B cell (primary cell): ENCODE measurements at regions not wholly inside any gene's neighbourhood (a gene's known extent, or its start where the extent isn't known, plus 50 kb on each side); places are given as distances from the start of the nearest gene placed in this dataset.

Experiments used
- ATAC-seq: fragments of 200-7000 bp; cut with Tn5 transposase; one replicate; pipeline ENCODE4 v1.10.0; 2021; ENCODE audit warnings: low read depth, mild to moderate bottlenecking, moderate number of reproducible peaks, moderate library complexity
- CTCF ChIA-PET: fragments of 350-600 bp; sonication (Branson Sonifier 250); formaldehyde crosslinking; loops from one replicate; lab custom pipeline; 2021; ENCODE audit warnings: antibody characterized with exemption, inconsistent platforms; lab: Charles Lee
- POLR2A ChIA-PET: fragments of 350-600 bp; sonication (Branson Sonifier 250); formaldehyde crosslinking; loops from one replicate; lab custom pipeline; 2021; ENCODE audit warnings: antibody characterized with exemption; lab: Charles Lee
- DNase-seq: peaks from one replicate; pipeline ENCODE4 v3.0.0; 2013
- H2AFZ ChIP-seq: 2 replicates; pipeline ENCODE4 v1.6.1; 2012; ENCODE audit warnings: mild to moderate bottlenecking, low read depth, low read length; ENCODE audit not compliant: insufficient read depth, poor library complexity, severe bottlenecking
- H3K27ac ChIP-seq, 2 donors: 1 replicate in 1 of 2; 2 replicates in 1 of 2; pipeline ENCODE4 v1.5.1; 2012 to 2013; ENCODE audit warnings: low read length in 2 of 2, mild to moderate bottlenecking in 2 of 2, moderate library complexity in 1 of 2
- H3K27me3 ChIP-seq, 4 experiments: fragments of 200-600 bp in 1 of 4; sonication (generic) in 1 of 4; replicated peaks in 1 of 4; 1 replicate in 2 of 4; 2 replicates in 2 of 4; pipeline versions ENCODE4 v1.6.1 to v1.7.0; 2013 to 2016; ENCODE audit warnings: low read length in 3 of 4, mild to moderate bottlenecking in 2 of 4, mixed read lengths in 1 of 4, moderate library complexity in 1 of 4; ENCODE audit not compliant: insufficient read depth in 4 of 4, control insufficient read depth in 3 of 4; ENCODE audit errors: control extremely low read depth in 1 of 4
- H3K36me3 ChIP-seq, 2 experiments: replicated peaks in 1 of 2; 1 replicate in 1 of 2; 2 replicates in 1 of 2; pipeline versions ENCODE4 v1.6.1 to v1.7.1; 2013; ENCODE audit warnings: low read length in 1 of 2; ENCODE audit not compliant: insufficient read depth in 2 of 2, control insufficient read depth in 1 of 2; ENCODE audit errors: control extremely low read depth in 1 of 2, extremely low read depth in 1 of 2
- H3K4me1 ChIP-seq, 2 donors: fragments of 200-600 bp in 1 of 2; sonication (generic) in 1 of 2; 1 replicate in 1 of 2; 2 replicates in 1 of 2; pipeline versions ENCODE4 v1.5.1 to v1.6.1; 2013 to 2017; ENCODE audit warnings: low read length in 2 of 2; ENCODE audit not compliant: control insufficient read depth in 2 of 2, insufficient read depth in 2 of 2
- H3K4me2 ChIP-seq: replicated peaks from 2 replicates; pipeline ENCODE3; 2012; ENCODE audit warnings: mild to moderate bottlenecking, low read depth, low read length; ENCODE audit not compliant: poor library complexity, severe bottlenecking
- H3K4me3 ChIP-seq, 5 experiments: fragments of 200-600 bp in 1 of 5; sonication (generic) in 1 of 5; 1 replicate in 3 of 5; 2 replicates in 2 of 5; pipeline versions ENCODE4 v1.5.1 to v1.7.0; 2011 to 2016; ENCODE audit warnings: low read length in 4 of 5, mild to moderate bottlenecking in 4 of 5, low read depth in 2 of 5, control low read depth in 1 of 5, moderate library complexity in 1 of 5; ENCODE audit not compliant: insufficient read depth in 1 of 5; ENCODE audit errors: control extremely low read depth in 1 of 5, extremely low read depth in 1 of 5
- H3K79me2 ChIP-seq: fragments of 200-600 bp; sonication (generic); one replicate; pipeline ENCODE4 v1.6.0; 2016; ENCODE audit warnings: low read length; ENCODE audit not compliant: control insufficient read depth, insufficient read depth
- H3K9ac ChIP-seq: fragments of 200-600 bp; sonication (generic); 2 replicates; pipeline ENCODE4 v1.6.1; 2017; ENCODE audit warnings: mild to moderate bottlenecking, low read length, moderate library complexity
- H3K9me3 ChIP-seq, 3 donors: one replicate each; pipeline versions ENCODE4 v1.6.1 to v1.7.1; 2013; ENCODE audit warnings: low read length in 2 of 3; ENCODE audit not compliant: control insufficient read depth in 2 of 3, insufficient read depth in 1 of 3; ENCODE audit errors: control extremely low read depth in 1 of 3
- H4K20me1 ChIP-seq: 2 replicates; pipeline ENCODE4 v1.6.0; 2012; ENCODE audit warnings: mild to moderate bottlenecking, low read length; ENCODE audit not compliant: insufficient read depth, control insufficient read depth, poor library complexity, severe bottlenecking
- H3K27ac Mint-ChIP-seq: one replicate; pipeline ENCODE4 v1.8.0; 2021; ENCODE audit warnings: mixed read lengths
- H3K27me3 Mint-ChIP-seq: one replicate; pipeline ENCODE4 v1.8.0; 2021; ENCODE audit warnings: mixed read lengths
- H3K4me1 Mint-ChIP-seq: one replicate; pipeline ENCODE4 v1.8.0; 2021; ENCODE audit warnings: mixed read lengths
- H3K4me3 Mint-ChIP-seq: one replicate; pipeline ENCODE4 v1.8.0; 2021; ENCODE audit warnings: mixed read lengths
- H3K9me3 Mint-ChIP-seq: one replicate; pipeline ENCODE4 v1.8.0; 2022; ENCODE audit warnings: mixed read lengths; ENCODE audit not compliant: insufficient read depth
- EZH2 ChIP-seq: IDR thresholded peaks from 2 replicates; pipeline ENCODE4 v1.6.1; 2012; ENCODE audit warnings: borderline replicate concordance, low read depth, mild to moderate bottlenecking, moderate library complexity, low read length; ENCODE audit not compliant: insufficient read depth, poor library complexity, severe bottlenecking
- whole genome bisulfite sequencing: methylation state at CpG from one replicate; pipeline ENCODE4 v1.1.5; 2013; ENCODE audit warnings: missing lambda C conversion rate; ENCODE audit not compliant: insufficient coverage; 5-methylcytosine and 5-hydroxymethylcytosine counted together
- intact Hi-C: fragments of 100-400 bp; cut with micrococcal nuclease; formaldehyde crosslinking; loops from one replicate; pipeline ENCODE4 v1.10.0; 2022
- TF ChIP-seq, protein P1 (sequence below): fragments of 200-600 bp; IDR thresholded peaks from one replicate; pipeline ENCODE4 v1.8.0; 2022; ENCODE audit warnings: antibody characterized with exemption, mild to moderate bottlenecking

DNA sequence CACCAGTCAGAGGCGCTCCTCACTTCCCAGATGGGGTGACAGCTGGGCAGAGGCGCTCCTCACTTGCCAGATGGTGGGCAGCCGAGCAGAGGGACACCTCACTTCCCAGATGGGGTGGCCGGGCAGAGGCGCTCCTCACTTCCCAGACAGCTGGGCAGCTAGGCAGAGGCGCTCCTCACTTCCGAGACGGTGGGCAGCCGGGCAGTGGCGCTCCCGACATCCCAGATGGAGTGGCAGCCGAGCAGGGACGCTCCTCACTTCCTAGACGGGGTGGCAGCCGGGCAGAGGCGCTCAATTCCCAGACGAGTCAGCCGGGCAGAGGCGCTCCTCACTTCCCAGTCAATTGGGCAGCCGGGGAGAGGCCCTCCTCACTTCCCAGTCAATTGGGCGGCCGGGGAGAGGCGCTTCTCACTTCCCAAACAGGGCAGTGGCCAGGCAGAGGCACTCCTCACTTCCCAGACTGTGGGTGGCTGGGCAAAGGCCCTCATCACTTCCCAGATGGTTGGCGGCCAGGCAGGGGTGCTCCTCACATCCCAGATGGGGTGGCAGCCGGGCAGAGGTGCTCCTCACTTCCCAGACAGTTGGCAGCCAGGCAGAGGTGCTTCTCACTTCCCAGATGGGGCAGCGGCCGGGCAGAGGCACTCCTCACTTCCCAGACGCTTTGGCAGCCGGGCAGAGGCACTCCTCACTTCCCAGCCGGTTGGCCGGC lies 143.8 kb upstream of the ARID2 start:
- H3K4me3 Mint-ChIP-seq = no peak overlapping the region
- TF ChIP-seq, protein P1, sequence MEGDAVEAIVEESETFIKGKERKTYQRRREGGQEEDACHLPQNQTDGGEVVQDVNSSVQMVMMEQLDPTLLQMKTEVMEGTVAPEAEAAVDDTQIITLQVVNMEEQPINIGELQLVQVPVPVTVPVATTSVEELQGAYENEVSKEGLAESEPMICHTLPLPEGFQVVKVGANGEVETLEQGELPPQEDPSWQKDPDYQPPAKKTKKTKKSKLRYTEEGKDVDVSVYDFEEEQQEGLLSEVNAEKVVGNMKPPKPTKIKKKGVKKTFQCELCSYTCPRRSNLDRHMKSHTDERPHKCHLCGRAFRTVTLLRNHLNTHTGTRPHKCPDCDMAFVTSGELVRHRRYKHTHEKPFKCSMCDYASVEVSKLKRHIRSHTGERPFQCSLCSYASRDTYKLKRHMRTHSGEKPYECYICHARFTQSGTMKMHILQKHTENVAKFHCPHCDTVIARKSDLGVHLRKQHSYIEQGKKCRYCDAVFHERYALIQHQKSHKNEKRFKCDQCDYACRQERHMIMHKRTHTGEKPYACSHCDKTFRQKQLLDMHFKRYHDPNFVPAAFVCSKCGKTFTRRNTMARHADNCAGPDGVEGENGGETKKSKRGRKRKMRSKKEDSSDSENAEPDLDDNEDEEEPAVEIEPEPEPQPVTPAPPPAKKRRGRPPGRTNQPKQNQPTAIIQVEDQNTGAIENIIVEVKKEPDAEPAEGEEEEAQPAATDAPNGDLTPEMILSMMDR = no peak
- no peak for TF ChIP-seq EZH2
- Histone ChIP-seq H2AFZ (no peak overlapping the region), H4K20me1 (no peaks in the 10 kb centered on the region), H3K4me1 (no peaks in the 10 kb centered on the region), H3K4me2 (no peak overlapping the region), H3K9ac (no peak overlapping the region), H3K27ac (no peak overlapping the region), H3K36me3 (no peaks in the 10 kb centered on the region), H3K9me3 (no peaks in the 10 kb centered on the region), H3K4me3 (no peak overlapping the region), H3K79me2 (no peaks in the 10 kb centered on the region), H3K27me3 (no peaks in the 10 kb centered on the region)
- WGBS = 93% methylated on average over 25 of the region's 31 CpGs
- ATAC-seq (no peak), DNase-seq (no peak)
- no peaks in the 10 kb centered on the region for H3K9me3 Mint-ChIP-seq
- no peaks in the 10 kb centered on the region for H3K4me1 Mint-ChIP-seq
- no peak overlapping the region for H3K27ac Mint-ChIP-seq
- intact Hi-C loops = no loop called here
- POLR2A ChIA-PET = no interaction called here
- CTCF ChIA-PET = interaction anchor here (0.5 kb wide), 1 partner anchor 245 kb away, joined by 3 read pairs; no protein-coding TSS in a partner anchor
- H3K27me3 Mint-ChIP-seq = peaks cover 24% of the 10 kb centered on the region

DNA sequence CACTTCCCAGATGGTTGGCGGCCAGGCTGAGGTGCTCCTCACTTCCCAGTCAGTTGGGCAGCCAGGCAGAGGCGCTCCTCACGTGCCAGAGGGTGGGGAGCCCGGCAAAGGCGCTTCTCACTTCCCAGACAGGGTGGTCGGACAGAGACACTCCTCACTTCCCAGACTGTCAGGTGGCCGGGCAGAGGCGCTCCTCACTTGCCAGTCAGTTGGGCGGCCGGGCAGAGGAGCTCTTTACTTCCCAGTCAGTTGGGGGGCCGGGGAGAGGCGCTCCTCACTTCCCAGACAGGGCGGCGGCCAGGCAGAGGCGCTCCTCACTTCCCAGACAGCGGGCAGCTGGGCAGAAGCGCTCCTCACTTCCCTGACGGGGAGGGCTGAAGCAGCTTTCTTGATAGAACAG lies 143.0 kb upstream of the ARID2 start:
- H3K9me3 ChIP-seq = no peaks in the 10 kb centered on the region
- H3K9ac ChIP-seq = no peak overlapping the region
- DNase-seq = no peak
- H3K4me3 Mint-ChIP-seq = no peak overlapping the region
- no peaks in the 10 kb centered on the region for H3K27me3 ChIP-seq
- H3K4me2 ChIP-seq = no peak overlapping the region
- ATAC-seq = no peak
- WGBS = 98% methylated on average over 17 of the region's 18 CpGs
- no peaks in the 10 kb centered on the region for H3K4me1 Mint-ChIP-seq
- ChIA-PET POLR2A (no interaction called here), CTCF (no interaction called here)
- intact Hi-C loops = no loop called here
- TF ChIP-seq, protein P1 = no peak
- TF ChIP-seq EZH2 = no peak
- H3K4me3 ChIP-seq = no peak overlapping the region
- H3K27me3 Mint-ChIP-seq = peaks cover 21% of the 10 kb centered on the region
- no peaks in the 10 kb centered on the region for H3K4me1 ChIP-seq
- no peaks in the 10 kb centered on the region for H4K20me1 ChIP-seq
- H3K79me2 ChIP-seq = no peaks in the 10 kb centered on the region
- H3K36me3 ChIP-seq = no peaks in the 10 kb centered on the region
- no peak overlapping the region for H3K27ac Mint-ChIP-seq
- no peak overlapping the region for H2AFZ ChIP-seq
- no peaks in the 10 kb centered on the region for H3K9me3 Mint-ChIP-seq
- no peak overlapping the region for H3K27ac ChIP-seq
